SJSA1 (cell line): ENCODE measurements at regions not wholly inside any gene's neighbourhood (a gene's known extent, or its start where the extent isn't known, plus 50 kb on each side); places are given as distances from the start of the nearest gene placed in this dataset.

Experiments used
- DNase-seq, 2 experiments: peaks; one replicate each; pipeline ENCODE4 v3.0.0-alpha.2; 2015 to 2020; ENCODE audit warnings: low spot score in 2 of 2, low read depth in 1 of 2
- H3K27ac ChIP-seq: fragments of 250-450 bp; sonication (Bioruptor Pico); 2 replicates; pipeline ENCODE4 v1.5.1; 2020; ENCODE audit warnings: mild to moderate bottlenecking, moderate library complexity
- H3K27me3 ChIP-seq: fragments of 250-450 bp; sonication (Bioruptor Pico); replicated peaks from 2 replicates; pipeline ENCODE4 v1.5.1; 2020; ENCODE audit warnings: mild to moderate bottlenecking, moderate library complexity
- H3K36me3 ChIP-seq: fragments of 250-450 bp; sonication (Bioruptor Pico); 2 replicates; pipeline ENCODE4 v1.5.1; 2020; ENCODE audit warnings: mild to moderate bottlenecking
- H3K4me1 ChIP-seq: fragments of 250-450 bp; sonication (Bioruptor Pico); replicated peaks from 2 replicates; pipeline ENCODE4 v1.6.1; 2021; ENCODE audit warnings: mild to moderate bottlenecking
- H3K4me3 ChIP-seq: fragments of 250-450 bp; sonication (Bioruptor Pico); 2 replicates; pipeline ENCODE4 v1.5.1; 2020; ENCODE audit warnings: mild to moderate bottlenecking
- H3K9me3 ChIP-seq: fragments of 250-450 bp; sonication (Bioruptor Pico); replicated peaks from 2 replicates; pipeline ENCODE4 v1.5.1; 2020; ENCODE audit warnings: mild to moderate bottlenecking

- Histone ChIP-seq H3K27me3 (no peaks in the 10 kb centered on the region), H3K9me3 (no peaks in the 10 kb centered on the region), H3K4me3 (no peak overlapping the region), H3K4me1 (0 out of 2 replicates have a peak, but pooled peaks cover 6% of the 10 kb centered on the region), H3K36me3 (no peaks in the 10 kb centered on the region), H3K27ac (no peak overlapping the region)
- no peak for DNase-seq
These were observed 560.4 kb downstream of the IPMK start for GRCh38 chr10:57707300-57707658.

- no peak overlapping the region for H3K4me3 ChIP-seq
- no peak overlapping the region for H3K27ac ChIP-seq
- no peaks in the 10 kb centered on the region for H3K9me3 ChIP-seq
- H3K4me1 ChIP-seq = 0 out of 2 replicates have a peak, but pooled peaks cover 6% of the 10 kb centered on the region
- no peaks in the 10 kb centered on the region for H3K36me3 ChIP-seq
- no peak for DNase-seq
- H3K27me3 ChIP-seq = no peaks in the 10 kb centered on the region
These were observed 561.0 kb downstream of the IPMK start for GRCh38 chr10:57706576-57707299.

- Histone ChIP-seq H3K9me3 (no peaks in the 10 kb centered on the region), H3K4me3 (no peak overlapping the region), H3K36me3 (no peaks in the 10 kb centered on the region), H3K27me3 (no peaks in the 10 kb centered on the region), H3K27ac (no peak overlapping the region), H3K4me1 (0 out of 2 replicates have a peak, but pooled peaks cover 6% of the 10 kb centered on the region)
- no peak for DNase-seq
These were observed 561.7 kb downstream of the IPMK start for GRCh38 chr10:57706016-57706415.

GRCh38 chr10:57699944-57700343 lies 567.8 kb downstream of the IPMK start:
- H3K27ac ChIP-seq = no peak overlapping the region
- H3K36me3 ChIP-seq = no peaks in the 10 kb centered on the region
- H3K4me3 ChIP-seq = no peak overlapping the region
- DNase-seq = peak in 1 of 2 experiments; percentile 18
- peaks cover 35% of the 10 kb centered on the region for H3K4me1 ChIP-seq
- no peaks in the 10 kb centered on the region for H3K9me3 ChIP-seq
- H3K27me3 ChIP-seq = no peaks in the 10 kb centered on the region

GRCh38 chr10:57696641-57697040 lies 571.1 kb downstream of the IPMK start:
- no peaks in the 10 kb centered on the region for H3K27me3 ChIP-seq
- H3K27ac ChIP-seq = peak overlapping the region; percentile 93
- no peak overlapping the region for H3K4me3 ChIP-seq
- H3K9me3 ChIP-seq = no peaks in the 10 kb centered on the region
- no peaks in the 10 kb centered on the region for H3K36me3 ChIP-seq
- peak in 1 of 2 experiments; percentile 84 for DNase-seq
- H3K4me1 ChIP-seq = peaks cover 51% of the 10 kb centered on the region

GRCh38 chr10:57694956-57695608 lies 572.6 kb downstream of the IPMK start:
- H3K4me3 ChIP-seq = no peak overlapping the region
- H3K9me3 ChIP-seq = no peaks in the 10 kb centered on the region
- no peaks in the 10 kb centered on the region for H3K27me3 ChIP-seq
- H3K36me3 ChIP-seq = no peaks in the 10 kb centered on the region
- peak in 1 of 2 experiments; percentile 32 for DNase-seq
- H3K27ac ChIP-seq = peak overlapping the region; percentile 93
- H3K4me1 ChIP-seq = peaks cover 52% of the 10 kb centered on the region

- Histone ChIP-seq H3K27ac (peak overlapping the region; percentile 92), H3K4me3 (no peak overlapping the region), H3K36me3 (no peaks in the 10 kb centered on the region), H3K27me3 (no peaks in the 10 kb centered on the region), H3K4me1 (peaks cover 44% of the 10 kb centered on the region), H3K9me3 (no peaks in the 10 kb centered on the region)
- DNase-seq = peak; percentile 60 to 85
These were observed 575.3 kb downstream of the IPMK start for GRCh38 chr10:57692255-57692980.

GRCh38 chr10:57689596-57690297 lies 577.9 kb downstream of the IPMK start:
- H3K9me3 ChIP-seq = no peaks in the 10 kb centered on the region
- no peak overlapping the region for H3K4me3 ChIP-seq
- no peak overlapping the region for H3K27ac ChIP-seq
- DNase-seq = no peak
- no peaks in the 10 kb centered on the region for H3K27me3 ChIP-seq
- no peaks in the 10 kb centered on the region for H3K36me3 ChIP-seq
- peaks cover 21% of the 10 kb centered on the region for H3K4me1 ChIP-seq

- H3K27ac ChIP-seq = no peak overlapping the region
- no peaks in the 10 kb centered on the region for H3K4me1 ChIP-seq
- H3K36me3 ChIP-seq = no peaks in the 10 kb centered on the region
- H3K4me3 ChIP-seq = no peak overlapping the region
- no peaks in the 10 kb centered on the region for H3K9me3 ChIP-seq
- no peaks in the 10 kb centered on the region for H3K27me3 ChIP-seq
- DNase-seq = no peak
These were observed 587.8 kb downstream of the IPMK start for GRCh38 chr10:57679916-57680315.

GRCh38 chr10:57675125-57675524 lies 592.6 kb downstream of the IPMK start:
- Histone ChIP-seq H3K9me3 (no peaks in the 10 kb centered on the region), H3K27ac (no peak overlapping the region), H3K4me3 (no peak overlapping the region), H3K36me3 (no peaks in the 10 kb centered on the region), H3K27me3 (no peaks in the 10 kb centered on the region), H3K4me1 (no peaks in the 10 kb centered on the region)
- DNase-seq = no peak

GRCh38 chr10:57673446-57673960 lies 594.2 kb downstream of the IPMK start:
- Histone ChIP-seq H3K27me3 (no peaks in the 10 kb centered on the region), H3K27ac (no peak overlapping the region), H3K4me3 (no peak overlapping the region), H3K4me1 (no peaks in the 10 kb centered on the region), H3K9me3 (no peaks in the 10 kb centered on the region), H3K36me3 (no peaks in the 10 kb centered on the region)
- DNase-seq = no peak

GRCh38 chr10:57664815-57665214 lies 602.9 kb downstream of the IPMK start:
- DNase-seq = peak in 1 of 2 experiments; percentile 4
- Histone ChIP-seq H3K9me3 (no peaks in the 10 kb centered on the region), H3K4me3 (no peak overlapping the region), H3K27me3 (no peaks in the 10 kb centered on the region; the same call in 1 of the 2 replicates), H3K4me1 (no peaks in the 10 kb centered on the region), H3K27ac (no peak overlapping the region), H3K36me3 (no peaks in the 10 kb centered on the region)

GRCh38 chr10:57663401-57663800 lies 604.3 kb downstream of the IPMK start:
- no peak for DNase-seq
- Histone ChIP-seq H3K9me3 (no peaks in the 10 kb centered on the region), H3K27me3 (no peaks in the 10 kb centered on the region; the same call in 1 of the 2 replicates), H3K4me1 (no peaks in the 10 kb centered on the region), H3K27ac (no peak overlapping the region), H3K36me3 (no peaks in the 10 kb centered on the region), H3K4me3 (no peak overlapping the region)
